GM12874 (cell line): ENCODE measurements at regions not wholly inside any gene's neighbourhood (a gene's known extent, or its start where the extent isn't known, plus 50 kb on each side); places are given as distances from the start of the nearest gene placed in this dataset.

Experiments used
- TF ChIP-seq, protein P1 (sequence below): IDR thresholded peaks from 2 replicates; pipeline ENCODE4 v1.5.1; 2011; ENCODE audit warnings: low read depth, mild to moderate bottlenecking, control low read depth, low read length, moderate library complexity; ENCODE audit not compliant: insufficient read depth

DNA sequence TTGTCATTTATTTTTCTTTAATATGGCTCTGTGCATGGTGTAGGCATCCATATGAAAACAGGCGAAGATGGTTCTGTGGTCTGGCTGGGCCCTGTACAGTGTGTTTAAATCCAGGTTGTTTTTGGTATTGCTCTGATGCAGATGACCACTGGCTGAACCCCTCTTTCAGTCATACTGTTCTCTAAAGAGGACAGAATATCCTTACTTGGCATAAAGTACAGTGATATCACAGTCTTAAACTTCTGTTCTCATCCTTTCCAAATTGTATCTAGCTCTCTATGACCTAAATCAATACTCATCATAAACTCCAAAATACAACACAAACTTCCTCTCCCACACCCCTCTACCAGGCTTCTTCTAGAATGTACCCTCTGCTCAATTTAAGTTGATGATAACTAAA is 252.7 kb upstream of the FAR2 start:
- TF ChIP-seq, protein P1, sequence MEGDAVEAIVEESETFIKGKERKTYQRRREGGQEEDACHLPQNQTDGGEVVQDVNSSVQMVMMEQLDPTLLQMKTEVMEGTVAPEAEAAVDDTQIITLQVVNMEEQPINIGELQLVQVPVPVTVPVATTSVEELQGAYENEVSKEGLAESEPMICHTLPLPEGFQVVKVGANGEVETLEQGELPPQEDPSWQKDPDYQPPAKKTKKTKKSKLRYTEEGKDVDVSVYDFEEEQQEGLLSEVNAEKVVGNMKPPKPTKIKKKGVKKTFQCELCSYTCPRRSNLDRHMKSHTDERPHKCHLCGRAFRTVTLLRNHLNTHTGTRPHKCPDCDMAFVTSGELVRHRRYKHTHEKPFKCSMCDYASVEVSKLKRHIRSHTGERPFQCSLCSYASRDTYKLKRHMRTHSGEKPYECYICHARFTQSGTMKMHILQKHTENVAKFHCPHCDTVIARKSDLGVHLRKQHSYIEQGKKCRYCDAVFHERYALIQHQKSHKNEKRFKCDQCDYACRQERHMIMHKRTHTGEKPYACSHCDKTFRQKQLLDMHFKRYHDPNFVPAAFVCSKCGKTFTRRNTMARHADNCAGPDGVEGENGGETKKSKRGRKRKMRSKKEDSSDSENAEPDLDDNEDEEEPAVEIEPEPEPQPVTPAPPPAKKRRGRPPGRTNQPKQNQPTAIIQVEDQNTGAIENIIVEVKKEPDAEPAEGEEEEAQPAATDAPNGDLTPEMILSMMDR: no peak

DNA sequence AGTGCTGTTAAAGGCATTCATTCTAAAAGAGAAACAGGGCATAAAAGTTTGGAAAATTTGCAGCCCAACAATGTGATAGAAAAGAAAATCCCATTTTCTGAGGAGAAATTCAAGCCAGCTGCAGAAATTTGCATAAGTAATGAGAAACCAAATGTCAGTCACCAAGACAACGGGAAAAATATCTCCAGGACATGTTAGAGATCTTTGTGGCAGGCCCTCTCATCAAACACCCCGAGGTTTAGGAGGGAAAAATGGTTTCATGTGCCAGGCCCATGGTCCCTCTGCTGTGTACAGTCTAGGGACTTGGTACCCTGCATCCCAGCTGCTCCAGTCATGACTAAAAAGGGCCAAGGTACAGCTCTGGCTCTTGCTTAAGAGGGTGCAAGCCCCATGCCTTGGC is 251.0 kb upstream of the FAR2 start:
- TF ChIP-seq, protein P1: no peak

DNA sequence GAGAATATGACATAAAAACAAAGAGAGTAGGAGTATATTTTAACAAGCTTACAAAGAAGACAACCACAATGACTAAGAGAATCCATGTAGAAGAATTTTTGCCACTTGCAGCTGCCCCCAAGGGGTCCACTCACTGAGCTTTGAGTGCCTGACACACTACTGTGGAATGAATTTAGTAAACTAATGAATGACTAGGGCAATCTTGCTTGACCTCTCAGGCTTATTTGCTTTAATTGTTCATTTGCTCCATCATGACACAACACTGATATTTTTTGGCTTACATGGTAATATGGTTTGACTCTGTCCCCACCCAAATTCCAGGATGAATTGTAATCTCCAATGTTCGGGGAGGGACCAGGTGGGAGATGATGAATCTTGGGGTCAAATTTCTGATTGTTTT is 249.1 kb upstream of the FAR2 start:
- TF ChIP-seq, protein P1: no peak

DNA sequence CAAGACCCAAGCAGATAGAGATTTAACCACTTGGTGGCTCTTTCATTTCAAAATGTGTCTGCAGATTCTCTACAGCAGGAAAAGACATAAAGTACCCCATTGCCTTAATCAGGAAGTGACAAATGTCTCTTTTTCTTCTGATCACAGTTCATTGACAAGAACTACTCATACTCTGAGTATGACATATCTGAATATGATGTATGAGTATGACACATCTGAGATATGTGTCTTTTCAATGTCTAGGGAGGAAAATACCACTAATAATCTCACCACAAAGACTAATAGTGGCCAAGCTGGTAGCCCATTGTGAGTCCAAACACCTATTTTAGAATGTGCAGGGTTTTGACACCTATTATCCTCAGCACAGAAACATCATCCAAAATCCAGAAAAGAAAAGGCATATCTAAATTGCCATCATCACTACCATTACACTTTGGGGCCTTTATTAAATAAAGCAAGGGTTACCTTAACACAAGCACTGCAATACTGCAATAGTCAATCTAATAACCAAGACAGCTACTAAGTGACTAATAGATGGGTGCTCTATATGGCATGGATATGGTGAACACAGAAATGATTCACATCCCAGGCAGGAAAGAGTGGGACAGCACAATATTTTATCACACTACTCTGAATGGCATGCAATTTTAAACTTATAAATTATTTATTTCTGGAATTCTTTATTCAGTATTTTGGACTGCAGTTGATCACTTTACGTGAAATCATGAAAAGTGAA is 243.7 kb upstream of the FAR2 start:
- TF ChIP-seq, protein P1: no peak

DNA sequence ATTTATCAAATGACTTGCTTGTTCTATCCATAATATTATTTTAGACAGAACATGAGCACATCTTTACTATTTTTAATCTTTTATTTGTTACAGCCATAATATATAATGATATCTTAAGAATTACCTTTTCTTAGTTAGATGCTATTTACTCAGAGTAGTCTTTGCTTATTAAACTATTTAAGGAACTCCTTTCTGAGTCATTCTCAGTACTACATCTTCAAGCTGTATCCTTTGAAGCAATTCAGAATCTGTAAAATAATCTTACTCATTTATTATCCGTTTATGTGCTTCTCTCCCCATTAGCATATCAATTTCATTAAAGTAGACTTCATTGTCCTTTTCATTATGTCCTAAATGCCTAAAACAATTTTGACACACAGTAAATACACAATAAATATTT is 240.4 kb upstream of the FAR2 start:
- TF ChIP-seq, protein P1: no peak

DNA sequence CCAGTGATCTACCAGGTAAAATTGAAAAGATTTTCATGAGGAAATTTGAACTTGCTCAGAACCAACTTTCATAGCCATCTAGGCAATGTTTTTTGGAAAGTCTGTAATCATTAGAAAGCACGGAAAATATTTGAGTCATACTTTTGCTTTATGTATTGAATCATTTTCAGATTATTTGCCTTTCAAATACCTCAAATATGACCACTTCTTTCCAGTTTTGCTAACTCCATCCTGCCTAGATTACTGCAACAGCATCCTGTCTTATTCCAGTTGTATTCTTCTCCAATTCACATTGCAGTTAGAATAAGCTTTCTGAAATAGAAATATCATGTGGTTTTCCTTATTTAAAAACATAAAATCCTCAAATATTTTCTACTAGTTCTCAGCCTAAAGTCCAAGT is 239.8 kb upstream of the FAR2 start:
- TF ChIP-seq, protein P1: no peak

DNA sequence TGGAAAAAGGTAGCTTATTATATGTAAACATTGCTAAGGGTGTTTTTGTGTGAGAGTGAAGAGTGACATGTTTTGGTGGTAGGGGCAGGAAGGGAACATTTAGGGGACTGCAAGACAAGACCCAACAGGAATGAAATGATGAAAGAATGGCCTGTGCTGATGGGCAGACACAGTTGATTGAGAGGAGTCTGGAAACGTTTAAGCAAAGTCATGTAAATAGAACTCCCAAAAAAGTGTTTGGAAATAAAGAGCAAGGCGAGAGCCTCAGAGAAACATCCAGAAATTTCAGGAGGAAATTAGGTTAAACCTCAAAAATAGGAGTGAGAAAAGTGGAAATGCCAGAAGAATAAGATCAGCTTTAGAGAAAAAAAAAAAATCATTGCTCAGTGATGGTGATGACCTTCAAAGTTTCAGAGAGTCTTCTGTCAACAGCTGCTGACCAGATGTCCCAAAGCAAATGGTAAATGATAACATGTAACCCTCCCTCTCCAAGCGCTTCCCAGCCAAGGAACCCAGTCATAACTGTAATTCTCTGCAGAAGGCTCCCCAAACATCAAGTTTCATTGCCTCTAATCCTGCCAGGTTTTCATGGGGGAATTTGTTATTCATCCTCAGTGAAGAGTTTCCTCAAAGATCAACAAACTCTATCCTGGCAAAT is 223.2 kb upstream of the FAR2 start:
- TF ChIP-seq, protein P1: no peak
